Keratinocyte (primary cell): ENCODE measurements at regions not wholly inside any gene's neighbourhood (a gene's known extent, or its start where the extent isn't known, plus 50 kb on each side); places are given as distances from the start of the nearest gene placed in this dataset.

ENCODE experiments used
- DNase-seq: peaks from one replicate; pipeline ENCODE4 v3.0.0-alpha.2; 2011; ENCODE audit warnings: low read depth, missing footprints, low spot score
- FAIRE-seq: peaks from 2 replicates; lab custom pipeline; 2011; peaks lifted over from hg19 to GRCh38; lab: Jason Lieb, UNC
- H2AFZ ChIP-seq: 2 replicates; pipeline ENCODE4 v1.6.0; 2012; ENCODE audit warnings: low read length, control low read depth, inconsistent platforms; ENCODE audit not compliant: control insufficient read depth
- H3K27ac ChIP-seq: 2 replicates; pipeline ENCODE4 v1.5.1; 2011; ENCODE audit warnings: low read length; ENCODE audit not compliant: control insufficient read depth, insufficient read depth
- H3K27me3 ChIP-seq: 3 replicates; pipeline ENCODE4 v1.6.0; 2011; ENCODE audit warnings: low read length; ENCODE audit not compliant: control insufficient read depth, insufficient read depth; ENCODE audit errors: extremely low read depth
- H3K36me3 ChIP-seq, 2 experiments: 2 replicates in 1 of 2; 3 replicates in 1 of 2; pipeline ENCODE4 v1.5.1; 2011; ENCODE audit warnings: low read length in 2 of 2, mild to moderate bottlenecking in 1 of 2; ENCODE audit not compliant: control insufficient read depth in 2 of 2, insufficient read depth in 2 of 2; ENCODE audit errors: extremely low read depth in 1 of 2
- H3K4me1 ChIP-seq: 3 replicates; pipeline ENCODE4 v1.5.1; 2011; ENCODE audit warnings: low read length; ENCODE audit not compliant: control insufficient read depth, insufficient read depth; ENCODE audit errors: extremely low read depth
- H3K4me2 ChIP-seq: 3 replicates; pipeline ENCODE4 v1.6.0; 2011; ENCODE audit warnings: low read depth, low read length; ENCODE audit not compliant: control insufficient read depth, insufficient read depth; ENCODE audit errors: extremely low read depth
- H3K4me3 ChIP-seq, 3 experiments: fragments of 200-600 bp in 1 of 3; sonication (generic) in 1 of 3; 2 replicates in 2 of 3; 3 replicates in 1 of 3; pipeline ENCODE4 v1.5.1; 2011 to 2016; ENCODE audit warnings: low read length in 3 of 3, mild to moderate bottlenecking in 3 of 3, control low read depth in 2 of 3, inconsistent platforms in 1 of 3, low read depth in 1 of 3, mixed read lengths in 1 of 3, mixed run types in 1 of 3, moderate library complexity in 1 of 3; ENCODE audit not compliant: control insufficient read depth in 2 of 3, insufficient read depth in 2 of 3; ENCODE audit errors: extremely low read depth in 1 of 3
- H3K79me2 ChIP-seq: 2 replicates; pipeline ENCODE4 v1.6.0; 2012; ENCODE audit warnings: low read length; ENCODE audit not compliant: control insufficient read depth, insufficient read depth
- H3K9ac ChIP-seq: 3 replicates; pipeline ENCODE4 v1.6.0; 2011; ENCODE audit warnings: low read length; ENCODE audit not compliant: control insufficient read depth, insufficient read depth; ENCODE audit errors: extremely low read depth
- H3K9me1 ChIP-seq: 3 replicates; pipeline ENCODE4 v1.6.0; 2011; ENCODE audit warnings: low read length; ENCODE audit not compliant: control insufficient read depth, insufficient read depth; ENCODE audit errors: extremely low read depth
- H3K9me3 ChIP-seq: 2 replicates; pipeline ENCODE4 v1.5.1; 2012; ENCODE audit warnings: low read depth, low read length; ENCODE audit not compliant: control insufficient read depth
- H4K20me1 ChIP-seq: 3 replicates; pipeline ENCODE4 v1.6.0; 2011; ENCODE audit warnings: low read length; ENCODE audit not compliant: control insufficient read depth, insufficient read depth; ENCODE audit errors: extremely low read depth
- EZH2 ChIP-seq: IDR thresholded peaks from one replicate; pipeline ENCODE4 v1.6.1; 2012; ENCODE audit warnings: inconsistent platforms, mild to moderate bottlenecking, low read length, moderate library complexity
- dilution Hi-C: fragments of 300-500 bp; cut with MboI; formaldehyde crosslinking; loops from one replicate; pipeline ENCODE4 v1.7.0; 2020; ENCODE audit warnings: low sequenced_read_pairs; ENCODE audit not compliant: extremely low pct_ligation_motif_present
- TF ChIP-seq, protein P1 (sequence below), 3 experiments: IDR thresholded peaks in 1 of 3; conservative IDR thresholded peaks in 1 of 3; optimal IDR thresholded peaks in 1 of 3; 2 replicates in 2 of 3; 3 replicates in 1 of 3; pipeline versions ENCODE3 to v1.5.1; 2011; ENCODE audit warnings: low read length in 3 of 3, mild to moderate bottlenecking in 3 of 3, moderate library complexity in 2 of 3, control low read depth in 1 of 3, inconsistent platforms in 1 of 3; ENCODE audit not compliant: insufficient read depth in 2 of 3; ENCODE audit errors: extremely low read depth in 1 of 3

DNA sequence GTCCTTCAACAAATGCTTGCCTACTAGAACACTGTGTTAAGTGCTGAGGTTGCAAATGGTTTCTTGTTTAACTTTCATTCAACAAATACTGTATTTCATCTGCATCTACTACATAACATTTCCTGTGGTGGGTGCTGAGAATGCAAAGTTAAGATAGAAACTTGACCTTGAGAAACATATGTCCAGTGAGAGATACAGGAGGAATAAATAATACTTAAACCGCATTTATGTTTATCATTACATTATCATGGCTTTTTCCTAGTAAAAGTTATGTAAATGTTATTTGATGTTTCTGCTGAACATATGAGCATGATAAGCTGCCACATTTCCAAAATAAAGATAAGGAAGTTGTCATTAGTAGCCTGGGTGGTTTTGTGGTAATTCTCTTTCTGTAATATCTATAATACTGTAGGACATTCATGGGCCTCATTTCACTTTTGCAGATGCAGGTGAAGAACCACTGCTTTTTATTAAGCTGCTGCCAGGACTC lies 590.4 kb downstream of the PLPP3 start:
- DNase-seq (no peak), FAIRE-seq (no peak)
- TF ChIP-seq, protein P1, sequence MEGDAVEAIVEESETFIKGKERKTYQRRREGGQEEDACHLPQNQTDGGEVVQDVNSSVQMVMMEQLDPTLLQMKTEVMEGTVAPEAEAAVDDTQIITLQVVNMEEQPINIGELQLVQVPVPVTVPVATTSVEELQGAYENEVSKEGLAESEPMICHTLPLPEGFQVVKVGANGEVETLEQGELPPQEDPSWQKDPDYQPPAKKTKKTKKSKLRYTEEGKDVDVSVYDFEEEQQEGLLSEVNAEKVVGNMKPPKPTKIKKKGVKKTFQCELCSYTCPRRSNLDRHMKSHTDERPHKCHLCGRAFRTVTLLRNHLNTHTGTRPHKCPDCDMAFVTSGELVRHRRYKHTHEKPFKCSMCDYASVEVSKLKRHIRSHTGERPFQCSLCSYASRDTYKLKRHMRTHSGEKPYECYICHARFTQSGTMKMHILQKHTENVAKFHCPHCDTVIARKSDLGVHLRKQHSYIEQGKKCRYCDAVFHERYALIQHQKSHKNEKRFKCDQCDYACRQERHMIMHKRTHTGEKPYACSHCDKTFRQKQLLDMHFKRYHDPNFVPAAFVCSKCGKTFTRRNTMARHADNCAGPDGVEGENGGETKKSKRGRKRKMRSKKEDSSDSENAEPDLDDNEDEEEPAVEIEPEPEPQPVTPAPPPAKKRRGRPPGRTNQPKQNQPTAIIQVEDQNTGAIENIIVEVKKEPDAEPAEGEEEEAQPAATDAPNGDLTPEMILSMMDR (optimal IDR thresholded peaks at IDR 0.05 in 1 of 3, IDR thresholded peaks at IDR 0.05 in 1 of 3, conservative IDR thresholded peaks at IDR 0.05 in 1 of 3; ENCODE audit: extremely low read depth in 1 of 3, insufficient read depth in 2 of 3, low read length in 3 of 3): no peak
- no peak for TF ChIP-seq EZH2
- H3K4me1 ChIP-seq: no peaks in the 10 kb centered on the region
- H3K27me3 ChIP-seq: no peaks in the 10 kb centered on the region
- no peaks in the 10 kb centered on the region for H3K79me2 ChIP-seq
- H3K4me3 ChIP-seq: no peak overlapping the region
- no peak overlapping the region for H2AFZ ChIP-seq
- no peaks in the 10 kb centered on the region for H3K9me3 ChIP-seq
- H3K9ac ChIP-seq: no peak overlapping the region
- H3K9me1 ChIP-seq: no peaks in the 10 kb centered on the region
- H3K36me3 ChIP-seq: no peaks in the 10 kb centered on the region
- no peaks in the 10 kb centered on the region for H4K20me1 ChIP-seq
- no peak overlapping the region for H3K27ac ChIP-seq
- dilution Hi-C loops: no loop called here
- no peak overlapping the region for H3K4me2 ChIP-seq

DNA sequence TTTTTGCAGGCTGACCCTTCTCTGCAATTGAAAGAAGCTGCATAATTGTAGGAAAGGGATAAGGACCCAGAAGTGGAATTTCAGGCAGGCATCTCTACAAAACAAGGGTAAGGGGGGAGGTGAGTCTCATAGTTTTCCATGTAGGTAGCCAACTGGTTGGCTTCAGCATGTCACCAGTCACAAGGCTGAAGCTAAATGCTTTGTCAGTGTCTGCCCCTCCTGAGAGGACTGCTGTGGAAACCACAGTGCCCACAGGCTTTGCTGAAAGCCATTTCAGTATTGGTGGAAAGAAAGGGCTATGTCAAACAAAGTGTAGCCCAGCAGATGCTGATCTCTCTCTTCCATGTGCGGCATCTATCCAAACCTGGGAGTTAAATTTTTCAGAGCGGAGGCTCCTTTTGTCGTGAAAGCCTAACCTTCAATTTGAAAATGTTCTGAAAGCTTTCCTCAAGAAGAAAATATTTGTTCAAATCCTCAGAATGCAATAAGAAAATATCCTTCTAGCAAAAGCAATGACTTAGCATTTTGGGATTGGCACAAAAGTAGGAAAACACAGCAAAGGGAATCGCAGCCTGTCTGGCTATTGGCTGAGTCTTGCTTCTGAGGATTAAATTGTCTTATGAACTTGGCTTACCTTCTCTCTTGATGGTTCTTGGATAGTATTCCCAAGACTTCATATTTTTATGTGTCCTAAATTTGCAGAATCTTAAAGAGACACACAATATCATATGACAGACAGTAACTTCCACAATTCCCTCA lies 591.7 kb downstream of the PLPP3 start:
- H3K9me1 ChIP-seq: no peaks in the 10 kb centered on the region
- H3K9me3 ChIP-seq: no peaks in the 10 kb centered on the region
- dilution Hi-C loops: no loop called here
- H3K4me3 ChIP-seq: no peak overlapping the region
- FAIRE-seq: no peak
- H3K36me3 ChIP-seq: no peaks in the 10 kb centered on the region
- H3K4me1 ChIP-seq: no peaks in the 10 kb centered on the region
- H3K27me3 ChIP-seq: no peaks in the 10 kb centered on the region
- no peak overlapping the region for H3K4me2 ChIP-seq
- no peaks in the 10 kb centered on the region for H4K20me1 ChIP-seq
- H3K27ac ChIP-seq: no peak overlapping the region
- no peak overlapping the region for H3K9ac ChIP-seq
- no peak for TF ChIP-seq EZH2
- TF ChIP-seq, protein P1 (optimal IDR thresholded peaks at IDR 0.05 in 1 of 3, IDR thresholded peaks at IDR 0.05 in 1 of 3, conservative IDR thresholded peaks at IDR 0.05 in 1 of 3; ENCODE audit: extremely low read depth in 1 of 3, insufficient read depth in 2 of 3, low read length in 3 of 3): no peak
- no peak for DNase-seq
- H2AFZ ChIP-seq: no peak overlapping the region
- no peaks in the 10 kb centered on the region for H3K79me2 ChIP-seq
